Mucosa of descending colon (tissue), 3 donors: ENCODE measurements at regions not wholly inside any gene's neighbourhood (a gene's known extent, or its start where the extent isn't known, plus 50 kb on each side); places are given as distances from the start of the nearest gene placed in this dataset.

ENCODE experiments used
- ATAC-seq: fragments of 200-7000 bp; cut with Tn5 transposase; one replicate; pipeline ENCODE4 v1.9.1; 2020; ENCODE audit warnings: mild to moderate bottlenecking, moderate library complexity
- DNase-seq, 3 donors: peaks; one replicate each; pipeline ENCODE4 v3.0.0-alpha.2; 2020
- H3K36me3 ChIP-seq: fragments of 200-600 bp; one replicate; pipeline ENCODE4 v1.8.0; 2021; ENCODE audit warnings: low read depth, mild to moderate bottlenecking
- H3K4me1 ChIP-seq: fragments of 200-600 bp; one replicate; pipeline ENCODE4 v1.8.0; 2021; ENCODE audit warnings: low read depth, mild to moderate bottlenecking
- H3K4me3 ChIP-seq: fragments of 200-600 bp; one replicate; pipeline ENCODE4 v1.8.0; 2021; ENCODE audit warnings: mild to moderate bottlenecking
- H3K9me3 ChIP-seq: fragments of 200-600 bp; one replicate; pipeline ENCODE4 v1.8.0; 2021; ENCODE audit warnings: mild to moderate bottlenecking
- CTCF ChIP-seq: fragments of 200-600 bp; IDR thresholded peaks from one replicate; pipeline ENCODE4 v1.8.0; 2022; ENCODE audit warnings: antibody characterized with exemption, mild to moderate bottlenecking
- intact Hi-C, 2 donors: fragments of 100-400 bp; cut with DNase I in 1 of 2; cut with micrococcal nuclease in 1 of 2; formaldehyde crosslinking; loops; one replicate each; pipeline versions ENCODE4 v1.11.0 to v1.11.1; 2022; cut with DNase I, micrococcal nuclease
- donor health status: DM: no; HTN: no; CAD: no; lungs with moderate emphysema.
- donor health status: DM: no; HTN: no; CAD: no.
- donor health status: DM: no; HTN: yes; CAD: no.

- H3K9me3 ChIP-seq = no peaks in the 10 kb centered on the region
- intact Hi-C loops = no loop called here
- no peak overlapping the region for H3K4me3 ChIP-seq
- H3K36me3 ChIP-seq = no peaks in the 10 kb centered on the region
- ATAC-seq (no peak), DNase-seq (no peak)
- TF ChIP-seq CTCF = no peak
- no peaks in the 10 kb centered on the region for H3K4me1 ChIP-seq
These were observed 133.7 kb upstream of the GMDS start for GRCh38 chr6:2378891-2379652.

- DNase-seq = no peak
- Histone ChIP-seq H3K4me3 (no peak overlapping the region), H3K36me3 (no peaks in the 10 kb centered on the region), H3K9me3 (no peaks in the 10 kb centered on the region), H3K4me1 (no peaks in the 10 kb centered on the region)
- ATAC-seq = no peak
- no peak for TF ChIP-seq CTCF
- intact Hi-C loops = no loop called here
These were observed 132.7 kb upstream of the GMDS start for GRCh38 chr6:2378046-2378657.

GRCh38 chr6:2376429-2377355 is 131.3 kb upstream of the GMDS start:
- H3K4me1 ChIP-seq = no peaks in the 10 kb centered on the region
- H3K4me3 ChIP-seq = no peak overlapping the region
- no peak for TF ChIP-seq CTCF
- ATAC-seq = peak; percentile 96
- DNase-seq = peak in 2 of 3 donors; percentile 33 to 64
- H3K36me3 ChIP-seq = no peaks in the 10 kb centered on the region
- no peaks in the 10 kb centered on the region for H3K9me3 ChIP-seq
- intact Hi-C loops = no loop called here

- TF ChIP-seq CTCF = no peak
- intact Hi-C loops = no loop called here
- no peaks in the 10 kb centered on the region for H3K36me3 ChIP-seq
- no peaks in the 10 kb centered on the region for H3K4me1 ChIP-seq
- no peak overlapping the region for H3K4me3 ChIP-seq
- no peak for DNase-seq
- no peaks in the 10 kb centered on the region for H3K9me3 ChIP-seq
- no peak for ATAC-seq
These were observed 130.0 kb upstream of the GMDS start for GRCh38 chr6:2375443-2375842.

- Histone ChIP-seq H3K9me3 (no peaks in the 10 kb centered on the region), H3K4me1 (no peaks in the 10 kb centered on the region), H3K4me3 (no peak overlapping the region), H3K36me3 (no peaks in the 10 kb centered on the region)
- intact Hi-C loops = no loop called here
- TF ChIP-seq CTCF = no peak
- ATAC-seq (no peak), DNase-seq (no peak)
These were observed 124.2 kb upstream of the GMDS start for GRCh38 chr6:2369606-2370005.
